Esophagus (tissue), 2 donors: ENCODE measurements at regions not wholly inside any gene's neighbourhood (a gene's known extent, or its start where the extent isn't known, plus 50 kb on each side); places are given as distances from the start of the nearest gene placed in this dataset.
"Not testable (repeated sequence)": the region's sequence is repeated elsewhere in the genome, so short reads cannot be mapped to it uniquely, and the experiment has no call there.

Experiments
- H3K27ac ChIP-seq, 2 donors: one replicate each; pipeline ENCODE4 v1.5.1; 2013; ENCODE audit warnings: low read depth in 2 of 2, mild to moderate bottlenecking in 2 of 2, inconsistent platforms in 1 of 2, low read length in 1 of 2, moderate library complexity in 1 of 2
- H3K27me3 ChIP-seq, 2 donors: one replicate each; pipeline ENCODE4 v1.6.1; 2013; ENCODE audit warnings: low read length in 2 of 2, control low read depth in 1 of 2, mild to moderate bottlenecking in 1 of 2; ENCODE audit not compliant: insufficient read depth in 2 of 2, control insufficient read depth in 1 of 2
- H3K36me3 ChIP-seq, 2 donors: one replicate each; pipeline ENCODE4 v1.6.1; 2013; ENCODE audit warnings: low read length in 1 of 2; ENCODE audit not compliant: control insufficient read depth in 2 of 2, insufficient read depth in 2 of 2
- H3K4me1 ChIP-seq, 2 donors: one replicate each; pipeline ENCODE4 v1.6.1; 2013; ENCODE audit warnings: low read length in 1 of 2; ENCODE audit not compliant: control insufficient read depth in 2 of 2, insufficient read depth in 2 of 2
- H3K4me3 ChIP-seq, 2 donors: one replicate each; pipeline ENCODE4 v1.5.1; 2013; ENCODE audit warnings: low read length in 2 of 2, mild to moderate bottlenecking in 2 of 2, low read depth in 1 of 2, moderate library complexity in 1 of 2
- H3K9me3 ChIP-seq, 2 donors: one replicate each; pipeline ENCODE4 v1.6.1; 2013; ENCODE audit warnings: mild to moderate bottlenecking in 2 of 2, low read depth in 1 of 2, low read length in 1 of 2, moderate library complexity in 1 of 2; ENCODE audit not compliant: control insufficient read depth in 2 of 2, insufficient read depth in 1 of 2
- WGBS, 2 donors: extraction: QIAGEN DNeasy Blood & Tissue Kit; methylation state at CpG; one replicate each; pipeline ENCODE4 v1.1.7; 2013; 5-methylcytosine and 5-hydroxymethylcytosine counted together
- donor health status: healthy with polysubstance abuse.
- donor health status: Bipolar disorder and iron deficiency.

DNA sequence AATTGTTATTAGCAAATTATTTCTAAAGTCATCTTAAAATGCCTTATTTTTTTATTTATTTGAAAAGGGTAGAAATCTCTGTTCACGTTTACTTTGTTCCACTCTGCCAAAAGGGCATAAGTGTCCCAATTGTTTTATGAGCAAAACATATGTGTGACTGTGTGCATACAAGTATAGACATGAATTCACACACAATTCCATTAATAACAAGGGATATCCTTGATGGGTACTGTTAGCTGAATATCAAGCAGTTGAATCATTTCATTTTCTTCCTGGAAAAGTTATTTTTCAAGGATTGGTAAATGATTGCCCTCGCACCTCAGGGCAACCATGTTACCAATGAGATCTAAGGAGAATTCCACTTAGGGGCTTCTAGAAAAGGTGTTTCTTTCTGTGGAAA is 92.1 kb upstream of the TAF11L2 start:
- H3K27me3 ChIP-seq: no peaks in the 10 kb centered on the region
- no peak overlapping the region for H3K27ac ChIP-seq
- H3K4me1 ChIP-seq: no peaks in the 10 kb centered on the region
- no peaks in the 10 kb centered on the region for H3K9me3 ChIP-seq
- no peaks in the 10 kb centered on the region for H3K36me3 ChIP-seq
- 45 to 62% methylated on average over 2 of the region's 2 CpGs for WGBS, 2 donors
- no peak overlapping the region for H3K4me3 ChIP-seq

DNA sequence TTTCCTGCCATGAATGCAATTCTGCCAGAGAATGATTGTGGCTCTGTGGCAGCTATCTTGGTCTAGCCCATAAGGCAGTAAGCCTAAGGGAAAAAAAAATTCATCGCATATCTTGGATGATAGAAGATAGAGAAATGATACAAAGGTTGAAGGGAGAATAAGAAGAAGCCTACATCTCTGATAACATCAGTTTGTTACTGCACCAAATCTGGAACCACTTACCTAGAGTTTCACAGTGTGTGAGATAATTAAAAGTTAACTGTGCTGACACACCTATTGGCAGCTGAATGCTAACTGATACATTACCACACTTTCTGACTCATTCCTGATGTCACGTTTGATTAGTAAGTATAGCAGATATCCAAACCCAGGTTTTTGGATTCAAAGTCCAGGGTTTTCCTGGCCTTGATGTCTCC is 91.6 kb upstream of the TAF11L2 start:
- Histone ChIP-seq H3K27me3 (no peaks in the 10 kb centered on the region), H3K36me3 (no peaks in the 10 kb centered on the region), H3K9me3 (no peaks in the 10 kb centered on the region), H3K4me3 (no peak overlapping the region), H3K27ac (no peak overlapping the region), H3K4me1 (no peaks in the 10 kb centered on the region)
- 59 to 61% methylated on average over 2 of the region's 2 CpGs for WGBS, 2 donors

- H3K4me3 ChIP-seq: no peak overlapping the region
- H3K36me3 ChIP-seq: no peaks in the 10 kb centered on the region
- no peaks in the 10 kb centered on the region for H3K9me3 ChIP-seq
- H3K27me3 ChIP-seq: no peaks in the 10 kb centered on the region
- H3K27ac ChIP-seq: no peak overlapping the region
- H3K4me1 ChIP-seq: peaks cover 0 to 2% of the 10 kb centered on the region in 2 donors
- WGBS, 2 donors: 55 to 62% methylated on average over 11 of the region's 11 CpGs
Measured at GRCh38 chr5:17411436-17412402, 86.3 kb upstream of the TAF11L2 start.

DNA sequence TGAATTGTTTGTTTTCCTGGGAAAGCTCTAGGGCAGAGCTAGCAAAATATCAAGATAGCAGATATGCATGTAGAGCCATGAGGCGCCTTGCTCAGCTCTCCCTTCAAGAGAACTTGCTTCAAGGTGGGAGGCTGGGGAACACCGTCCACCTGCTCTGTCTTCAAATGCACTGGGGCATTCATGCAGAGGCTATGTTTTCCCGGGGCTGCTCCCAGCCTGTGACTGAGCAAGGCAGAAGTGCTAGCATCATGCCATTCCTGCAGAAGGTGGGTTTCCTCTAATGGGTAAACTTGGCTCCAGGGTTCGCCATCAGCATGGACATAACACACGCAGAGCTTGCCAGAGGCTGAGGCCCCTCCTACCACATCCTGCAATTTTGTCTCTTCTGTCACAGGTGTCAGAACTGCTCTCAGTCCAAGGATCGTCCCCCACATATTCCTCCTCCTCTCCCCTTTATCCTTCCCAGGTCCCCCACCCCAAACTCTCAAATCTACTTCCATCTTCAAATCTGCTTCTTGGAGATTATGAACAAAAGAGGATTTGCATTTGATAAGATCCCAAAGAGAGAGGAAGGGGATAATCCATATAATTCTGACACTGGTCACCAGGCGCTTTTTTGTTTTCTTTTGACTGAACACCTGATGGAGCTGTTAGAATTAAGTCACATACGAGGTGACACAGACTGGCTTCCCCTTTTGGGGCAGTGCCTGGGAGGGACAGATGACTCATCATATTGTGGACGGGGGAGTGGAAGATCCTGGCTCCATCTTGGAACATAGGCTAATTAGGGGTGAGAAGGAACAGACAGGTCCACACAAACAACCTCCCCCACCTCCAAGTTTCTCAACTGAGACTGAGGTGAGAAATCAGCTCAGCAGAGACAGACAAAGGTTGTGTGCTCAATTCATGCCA is 85.0 kb upstream of the TAF11L2 start:
- Histone ChIP-seq H3K27me3 (no peaks in the 10 kb centered on the region), H3K36me3 (no peaks in the 10 kb centered on the region), H3K27ac (no peak overlapping the region), H3K4me3 (no peak overlapping the region), H3K9me3 (no peaks in the 10 kb centered on the region), H3K4me1 (peaks cover 0 to 2% of the 10 kb centered on the region in 2 donors)
- 62% methylated on average over 9 of the region's 9 CpGs for WGBS, 2 donors

- Histone ChIP-seq H3K4me1 (peaks cover 0 to 2% of the 10 kb centered on the region in 2 donors), H3K27me3 (no peaks in the 10 kb centered on the region), H3K27ac (no peak overlapping the region), H3K4me3 (no peak overlapping the region), H3K36me3 (no peaks in the 10 kb centered on the region), H3K9me3 (no peaks in the 10 kb centered on the region)
- 69 to 82% methylated on average over 3 of the region's 3 CpGs for WGBS, 2 donors
Measured at GRCh38 chr5:17413691-17414090, 84.3 kb upstream of the TAF11L2 start.

- Histone ChIP-seq H3K9me3 (no peaks in the 10 kb centered on the region), H3K4me1 (peaks cover 0 to 2% of the 10 kb centered on the region in 2 donors), H3K27ac (no peak overlapping the region), H3K36me3 (no peaks in the 10 kb centered on the region), H3K27me3 (no peaks in the 10 kb centered on the region), H3K4me3 (no peak overlapping the region)
- 56 to 66% methylated on average over 13 of the region's 13 CpGs for WGBS, 2 donors
Measured at GRCh38 chr5:17415321-17415758, 82.7 kb upstream of the TAF11L2 start.

- H3K4me3 ChIP-seq, H3K9me3 ChIP-seq, H3K27ac ChIP-seq, H3K4me1 ChIP-seq, H3K36me3 ChIP-seq, H3K27me3 ChIP-seq: not testable (repeated sequence)
- WGBS, 2 donors: 75 to 93% methylated on average over 3 of the region's 4 CpGs
Measured at GRCh38 chr5:17416374-17416773, 81.7 kb upstream of the TAF11L2 start.

- H3K4me3 ChIP-seq: no peak overlapping the region
Measured at GRCh38 chr5:17424674-17425073, 73.4 kb upstream of the TAF11L2 start.

DNA sequence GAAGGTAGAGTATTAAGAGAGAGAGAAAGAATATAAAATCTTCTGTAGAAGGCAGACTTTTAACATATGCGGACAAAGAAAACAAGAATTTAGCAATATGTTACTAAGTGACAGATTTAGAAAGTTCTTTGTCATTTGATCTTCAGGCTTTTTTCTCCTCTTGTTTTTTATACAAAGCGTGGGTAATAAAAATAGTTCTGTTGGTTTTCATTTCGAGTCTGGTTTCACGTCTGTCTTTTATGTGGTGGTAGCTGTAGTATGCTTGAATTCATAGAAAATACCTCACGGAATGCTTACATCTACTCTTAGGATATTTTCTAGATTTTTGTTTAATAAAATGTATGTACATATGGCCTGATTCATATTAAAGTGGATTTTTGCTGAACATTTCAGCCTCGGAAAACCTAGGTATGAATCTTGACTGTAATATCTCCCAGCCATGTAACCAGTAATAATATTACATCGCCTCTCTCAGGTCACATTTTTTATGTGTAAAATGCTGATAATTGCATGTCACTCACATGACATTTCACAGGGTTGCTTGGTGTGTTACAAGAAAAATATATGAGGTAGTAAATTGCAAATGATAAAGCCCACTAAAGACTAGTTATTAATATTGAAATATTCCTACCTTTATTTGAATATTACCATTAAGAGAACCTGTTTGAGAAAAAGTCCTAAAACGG is 72.5 kb upstream of the TAF11L2 start:
- Histone ChIP-seq H3K9me3 (no peaks in the 10 kb centered on the region), H3K36me3 (no peaks in the 10 kb centered on the region), H3K4me3 (no peak overlapping the region), H3K27ac (no peak overlapping the region), H3K27me3 (no peaks in the 10 kb centered on the region), H3K4me1 (peaks cover 0 to 5% of the 10 kb centered on the region in 2 donors)
- WGBS, 2 donors: 78 to 81% methylated on average over 8 of the region's 8 CpGs

More at GRCh38 chr5:17424674-17425073, 73.4 kb upstream of the TAF11L2 start:
- 83 to 91% methylated on average over 12 of the region's 12 CpGs for WGBS, 2 donors
- no peaks in the 10 kb centered on the region for H3K27me3 ChIP-seq
- no peaks in the 10 kb centered on the region for H3K9me3 ChIP-seq
- H3K4me1 ChIP-seq: no peaks in the 10 kb centered on the region
- H3K27ac ChIP-seq: no peak overlapping the region
- H3K36me3 ChIP-seq: no peaks in the 10 kb centered on the region
